HepG2 (cell line): ENCODE measurements at regions not wholly inside any gene's neighbourhood (a gene's known extent, or its start where the extent isn't known, plus 50 kb on each side); places are given as distances from the start of the nearest gene placed in this dataset.

Source experiments
- ATAC-seq: fragments of 200-7000 bp; cut with Tn5 transposase; 3 replicates; pipeline ENCODE4 v1.9.1; 2020; ENCODE audit warnings: mild to moderate bottlenecking, moderate library complexity
- BruUV-seq: library from RNA; stranded (reverse); fragments of 400-500 nt; replicated peaks from 2 replicates; lab custom pipeline; 2021; lab: Mats Ljungman, UMichigan
- CTCF ChIA-PET: fragments of 300-600 bp; formaldehyde crosslinking; extraction: SDS; loops from one replicate; lab custom pipeline; 2021; ENCODE audit warnings: low total read pairs, inconsistent platforms, low intra/inter-chr PET ratio; lab: Yijun Ruan, JAX
- POLR2A ChIA-PET: fragments of 350-600 bp; sonication (Branson Sonifier 250); formaldehyde crosslinking; loops from one replicate; lab custom pipeline; 2020; ENCODE audit warnings: antibody characterized with exemption, inconsistent platforms; lab: Yijun Ruan, JAX
- DNase-seq: peaks from one replicate; pipeline ENCODE4 v3.0.0-alpha.2; 2015; ENCODE audit warnings: low spot score
- FAIRE-seq: peaks from 3 replicates; lab custom pipeline; 2011; peaks lifted over from hg19 to GRCh38; lab: Jason Lieb, UNC
- H2AFZ ChIP-seq: one replicate; pipeline ENCODE4 v1.6.1; 2011; ENCODE audit warnings: low read length, inconsistent platforms
- H3K27ac ChIP-seq: fragments of 300-600 bp; 3 replicates; pipeline ENCODE4 v1.8.0; 2011; ENCODE audit warnings: mixed run types, mild to moderate bottlenecking, mixed read lengths, low read length, inconsistent platforms; ENCODE audit not compliant: insufficient read depth; ENCODE audit errors: extremely low read length
- H3K27me3 ChIP-seq, 2 experiments: fragments of 200-600 bp in 1 of 2; 2 replicates in 1 of 2; 3 replicates in 1 of 2; pipeline versions ENCODE4 v1.6.0 to v1.8.0; 2011; ENCODE audit warnings: low read length in 2 of 2, mild to moderate bottlenecking in 2 of 2, moderate library complexity in 2 of 2, inconsistent platforms in 1 of 2; ENCODE audit not compliant: insufficient read depth in 2 of 2, control insufficient read depth in 1 of 2
- H3K36me3 ChIP-seq, 2 experiments: fragments of 200-600 bp in 1 of 2; replicated peaks in 1 of 2; 2 replicates in 1 of 2; 3 replicates in 1 of 2; pipeline versions ENCODE4 v1.5.1 to v1.8.0; 2011; ENCODE audit warnings: low read length in 2 of 2, inconsistent platforms in 1 of 2; ENCODE audit not compliant: insufficient read depth in 2 of 2, control insufficient read depth in 1 of 2
- H3K4me1 ChIP-seq: 2 replicates; pipeline ENCODE4 v1.5.1; 2012; ENCODE audit warnings: low read length, inconsistent platforms; ENCODE audit not compliant: insufficient read depth
- H3K4me2 ChIP-seq: 2 replicates; pipeline ENCODE4 v1.6.0; 2011; ENCODE audit warnings: low read depth, low read length, inconsistent platforms
- H3K4me3 ChIP-seq, 3 experiments: fragments of 200-600 bp in 1 of 3; sonication (generic), shearing (Covaris generic) in 1 of 3; replicated peaks in 1 of 3; 2 replicates each; pipeline ENCODE4 v1.5.1; 2011 to 2016; ENCODE audit warnings: low read length in 3 of 3, inconsistent platforms in 2 of 3, low read depth in 2 of 3, mild to moderate bottlenecking in 2 of 3, control low read depth in 1 of 3, mixed read lengths in 1 of 3; ENCODE audit not compliant: insufficient read depth in 1 of 3
- H3K79me2 ChIP-seq: one replicate; pipeline ENCODE4 v1.6.1; 2011; ENCODE audit warnings: low read length, inconsistent platforms; ENCODE audit not compliant: insufficient read depth
- H3K9ac ChIP-seq: 2 replicates; pipeline ENCODE4 v1.6.0; 2011; ENCODE audit warnings: mild to moderate bottlenecking, low read depth, low read length, inconsistent platforms; ENCODE audit not compliant: insufficient read depth
- H3K9me3 ChIP-seq: 2 replicates; pipeline ENCODE4 v1.5.1; 2012; ENCODE audit warnings: mild to moderate bottlenecking, low read length
- H4K20me1 ChIP-seq: 2 replicates; pipeline ENCODE4 v1.6.0; 2011; ENCODE audit warnings: inconsistent platforms, mild to moderate bottlenecking, low read length, moderate library complexity; ENCODE audit not compliant: insufficient read depth
- ARNT2 ChIP-seq: sonication (generic); formaldehyde crosslinking; IDR thresholded peaks from 2 replicates; pipeline ENCODE4 v1.8.0; 2022; ENCODE audit warnings: mild to moderate bottlenecking, low read depth, missing genetic modification reagents, moderate library complexity
- DPF2 ChIP-seq: sonication (generic); formaldehyde crosslinking; IDR thresholded peaks from 2 replicates; pipeline ENCODE4 v1.4.0; 2020; ENCODE audit warnings: mild to moderate bottlenecking, low read depth, missing genetic modification reagents, borderline replicate concordance
- HHEX ChIP-seq: IDR thresholded peaks from 2 replicates; pipeline ENCODE4 v1.6.1; 2016; ENCODE audit warnings: control low read depth
- MAFF ChIP-seq: IDR thresholded peaks from 2 replicates; pipeline ENCODE4 v1.6.1; 2011; ENCODE audit warnings: low read depth, low read length, improper control_type of control experiment
- MAFK ChIP-seq, 2 experiments: IDR thresholded peaks in 1 of 2; conservative IDR thresholded peaks in 1 of 2; 2 replicates each; pipeline ENCODE4 v1.6.1; 2011; ENCODE audit warnings: improper control_type of control experiment in 2 of 2, low read length in 2 of 2
- PCBP1 ChIP-seq: fragments of 200-400 bp; formaldehyde crosslinking; IDR thresholded peaks from 2 replicates; pipeline ENCODE4 v1.6.1; 2017; ENCODE audit warnings: mild to moderate bottlenecking, low read depth, low read length, borderline replicate concordance
- PHB2 ChIP-seq: fragments of 450-650 bp; IDR thresholded peaks from 2 replicates; pipeline ENCODE4 v1.6.1; 2018; ENCODE audit not compliant: partially characterized antibody
- POLR2A ChIP-seq, 2 experiments: IDR thresholded peaks; 2 replicates each; pipeline ENCODE4 v1.6.1; 2011; ENCODE audit warnings: low read depth in 2 of 2, low read length in 2 of 2, mild to moderate bottlenecking in 1 of 2, moderate library complexity in 1 of 2; ENCODE audit not compliant: insufficient read depth in 1 of 2
- ZBTB20 ChIP-seq: sonication (generic); formaldehyde crosslinking; IDR thresholded peaks from 2 replicates; pipeline ENCODE4 v1.8.1; 2023; ENCODE audit warnings: missing genetic modification reagents, low read depth, mild to moderate bottlenecking, borderline replicate concordance
- ZFAT ChIP-seq: sonication (generic); formaldehyde crosslinking; conservative IDR thresholded peaks from 2 replicates; pipeline ENCODE4 v1.8.1; 2023; ENCODE audit warnings: missing genetic modification reagents, inconsistent platforms
- ZKSCAN5 ChIP-seq: sonication (generic); formaldehyde crosslinking; IDR thresholded peaks from 2 replicates; pipeline ENCODE4 v1.5.1; 2020; ENCODE audit warnings: mild to moderate bottlenecking, missing genetic modification reagents
- ZNF20 ChIP-seq: sonication (generic); formaldehyde crosslinking; IDR thresholded peaks from 2 replicates; pipeline ENCODE4 v1.4.0; 2020; ENCODE audit warnings: mild to moderate bottlenecking, moderate library complexity, missing genetic modification reagents
- ZNF225 ChIP-seq: sonication (generic); formaldehyde crosslinking; IDR thresholded peaks from 2 replicates; pipeline ENCODE4 v1.4.0; 2020; ENCODE audit warnings: mild to moderate bottlenecking, missing genetic modification reagents
- WGBS: methylation state at CpG from one replicate; pipeline ENCODE4 v1.1.6; 2017; ENCODE audit warnings: low lambda C conversion rate; 5-methylcytosine and 5-hydroxymethylcytosine counted together
- in situ Hi-C: cut with HindIII; loops from 2 replicates; pipeline ENCODE4 v1.10.0; 2017; ENCODE audit warnings: low pct_unique_long_range_greater_than_20kb; ENCODE audit not compliant: extremely low pct_ligation_motif_present
- intact Hi-C: fragments of 100-400 bp; cut with micrococcal nuclease; formaldehyde crosslinking; loops from one replicate; pipeline ENCODE4 v1.10.0; 2022; ENCODE audit not compliant: unreplicated experiment
- TF ChIP-seq, protein P1 (sequence below): sonication (generic); formaldehyde crosslinking; IDR thresholded peaks from 2 replicates; pipeline ENCODE4 v1.8.0; 2022; ENCODE audit warnings: missing genetic modification reagents, mild to moderate bottlenecking, borderline replicate concordance
- TF ChIP-seq, protein P2 (sequence below): sonication (generic); formaldehyde crosslinking; conservative IDR thresholded peaks from 2 replicates; pipeline ENCODE4 v1.4.0; 2020; ENCODE audit warnings: missing genetic modification reagents

DNA sequence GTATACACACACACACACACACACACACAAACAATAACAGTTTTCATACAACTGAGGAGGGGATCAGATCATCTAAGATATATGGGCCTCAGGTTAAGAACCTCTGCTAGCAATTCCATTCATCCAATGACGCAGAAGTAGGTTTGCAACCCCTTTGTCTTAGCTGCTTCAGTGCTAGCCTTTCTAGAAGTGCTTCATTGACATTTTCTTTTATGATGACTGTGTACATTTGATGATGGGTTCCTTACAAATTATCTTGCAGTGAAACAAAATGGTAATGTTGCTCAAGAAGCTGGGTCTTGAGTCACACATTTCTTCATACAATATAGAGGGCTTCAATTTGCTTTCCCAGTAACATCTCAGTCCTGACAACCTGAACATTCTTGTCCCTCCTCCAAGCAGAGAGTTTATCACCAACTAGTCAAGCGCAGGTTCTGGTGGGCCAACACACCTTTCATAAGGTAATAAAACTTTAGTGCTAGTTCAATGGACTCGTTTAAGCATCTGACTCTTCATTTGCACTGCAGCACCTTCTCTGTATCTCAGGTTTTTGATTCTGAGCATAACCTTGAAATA is 269.5 kb downstream of the CNTN3 start:
- H3K4me1 ChIP-seq, result no peaks in the 10 kb centered on the region
- POLR2A ChIA-PET, result no interaction called here
- in situ Hi-C loops, result no loop called here
- H3K9me3 ChIP-seq, result no peaks in the 10 kb centered on the region; the same call in 1 of the 2 replicates
- H3K4me3 ChIP-seq, result no peak overlapping the region
- BruUV-seq, result no TSS peak
- no peak for TF ChIP-seq ZNF20 (CRISPR knock-in tag)
- peak; percentile 50 to 74 for TF ChIP-seq MAFK (conservative IDR thresholded peaks at IDR 0.05 in 1 of 2, IDR thresholded peaks at IDR 0.05 in 1 of 2; ENCODE audit: low read length in 2 of 2)
- TF ChIP-seq, protein P1, sequence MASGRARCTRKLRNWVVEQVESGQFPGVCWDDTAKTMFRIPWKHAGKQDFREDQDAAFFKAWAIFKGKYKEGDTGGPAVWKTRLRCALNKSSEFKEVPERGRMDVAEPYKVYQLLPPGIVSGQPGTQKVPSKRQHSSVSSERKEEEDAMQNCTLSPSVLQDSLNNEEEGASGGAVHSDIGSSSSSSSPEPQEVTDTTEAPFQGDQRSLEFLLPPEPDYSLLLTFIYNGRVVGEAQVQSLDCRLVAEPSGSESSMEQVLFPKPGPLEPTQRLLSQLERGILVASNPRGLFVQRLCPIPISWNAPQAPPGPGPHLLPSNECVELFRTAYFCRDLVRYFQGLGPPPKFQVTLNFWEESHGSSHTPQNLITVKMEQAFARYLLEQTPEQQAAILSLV (CRISPR knock-in tag), result no peak
- TF ChIP-seq ZKSCAN5 (CRISPR knock-in tag), result no peak
- no peak for TF ChIP-seq ZBTB20 (CRISPR knock-in tag)
- TF ChIP-seq DPF2, result no peak
- no peak for TF ChIP-seq ARNT2 (CRISPR knock-in tag)
- no peak for TF ChIP-seq ZFAT (CRISPR knock-in tag)
- no peak for TF ChIP-seq PHB2
- peak; percentile 73 for TF ChIP-seq MAFF
- TF ChIP-seq, protein P2, sequence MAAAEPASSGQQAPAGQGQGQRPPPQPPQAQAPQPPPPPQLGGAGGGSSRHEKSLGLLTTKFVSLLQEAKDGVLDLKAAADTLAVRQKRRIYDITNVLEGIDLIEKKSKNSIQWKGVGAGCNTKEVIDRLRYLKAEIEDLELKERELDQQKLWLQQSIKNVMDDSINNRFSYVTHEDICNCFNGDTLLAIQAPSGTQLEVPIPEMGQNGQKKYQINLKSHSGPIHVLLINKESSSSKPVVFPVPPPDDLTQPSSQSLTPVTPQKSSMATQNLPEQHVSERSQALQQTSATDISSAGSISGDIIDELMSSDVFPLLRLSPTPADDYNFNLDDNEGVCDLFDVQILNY (CRISPR knock-in tag), result no peak
- TF ChIP-seq PCBP1, result no peak
- TF ChIP-seq HHEX, result no peak
- no peak for TF ChIP-seq POLR2A (IDR thresholded peaks at IDR 0.05; ENCODE audit: insufficient read depth in 1 of 2, low read depth in 2 of 2, low read length in 2 of 2)
- no peak for TF ChIP-seq ZNF225
- TF ChIP-seq, all 625 proteins: peak for 2
- no peak overlapping the region for H3K27ac ChIP-seq
- intact Hi-C loops, result no loop called here
- no peak overlapping the region for H3K4me2 ChIP-seq
- ATAC-seq, result no peak
- no peak overlapping the region for H3K9ac ChIP-seq
- no peak overlapping the region for H2AFZ ChIP-seq
- no peaks in the 10 kb centered on the region for H3K79me2 ChIP-seq
- no peaks in the 10 kb centered on the region for H3K27me3 ChIP-seq
- H3K36me3 ChIP-seq, result no peaks in the 10 kb centered on the region
- 15% methylated on average over 3 of the region's 3 CpGs for WGBS
- CTCF ChIA-PET, result no interaction called here
- no peak for DNase-seq
- no peaks in the 10 kb centered on the region for H4K20me1 ChIP-seq
- no peak for FAIRE-seq
